MCF 10A (cell line): ENCODE measurements at regions not wholly inside any gene's neighbourhood (a gene's known extent, or its start where the extent isn't known, plus 50 kb on each side); places are given as distances from the start of the nearest gene placed in this dataset.

Source experiments
- BruUV-seq: library from RNA; stranded (reverse); fragments of 400-500 nt; replicated peaks from 2 replicates; lab custom pipeline; 2021; lab: Mats Ljungman, UMichigan
- CTCF ChIA-PET: fragments of 300-600 bp; sonication (Branson Sonifier 250); formaldehyde crosslinking; extraction: SDS; loops from one replicate; lab custom pipeline; 2021; ENCODE audit warnings: antibody characterized with exemption, inconsistent platforms; lab: Yijun Ruan, JAX
- POLR2A ChIA-PET: fragments of 300-600, 350-650 bp; sonication (Branson Sonifier 250); formaldehyde crosslinking; extraction: SDS; loops from one replicate; lab custom pipeline; 2020; ENCODE audit warnings: antibody characterized with exemption, inconsistent platforms; lab: Yijun Ruan, JAX
- DNase-seq: peaks from one replicate; pipeline ENCODE4 v3.0.0-alpha.2; 2018; ENCODE audit not compliant: unreplicated experiment
- H3K27ac Mint-ChIP-seq: one replicate; pipeline ENCODE4 v1.8.0; 2022; ENCODE audit warnings: mild to moderate bottlenecking, low read depth, mixed read lengths; ENCODE audit not compliant: unreplicated experiment
- H3K27me3 Mint-ChIP-seq: one replicate; pipeline ENCODE4 v1.8.0; 2022; ENCODE audit warnings: mixed read lengths; ENCODE audit not compliant: insufficient read depth, unreplicated experiment
- H3K36me3 Mint-ChIP-seq: one replicate; pipeline ENCODE4 v1.8.0; 2022; ENCODE audit warnings: mild to moderate bottlenecking, moderate library complexity, mixed read lengths; ENCODE audit not compliant: insufficient read depth, unreplicated experiment
- H3K4me1 Mint-ChIP-seq: one replicate; pipeline ENCODE4 v1.8.0; 2022; ENCODE audit warnings: mixed read lengths; ENCODE audit not compliant: insufficient read depth, unreplicated experiment
- H3K4me3 Mint-ChIP-seq: one replicate; pipeline ENCODE4 v1.8.0; 2022; ENCODE audit warnings: mild to moderate bottlenecking, moderate library complexity, mixed read lengths; ENCODE audit not compliant: unreplicated experiment
- H3K9me3 Mint-ChIP-seq: one replicate; pipeline ENCODE4 v1.8.0; 2022; ENCODE audit warnings: mixed read lengths; ENCODE audit not compliant: unreplicated experiment
- intact Hi-C: fragments of 100-400 bp; cut with micrococcal nuclease; formaldehyde crosslinking; loops from 2 replicates; pipeline ENCODE4 v1.14.1; 2022
- TF ChIP-seq, protein P1 (sequence below): fragments of 200-600 bp; IDR thresholded peaks from one replicate; pipeline ENCODE4 v1.8.0; 2022; ENCODE audit warnings: antibody characterized with exemption, mild to moderate bottlenecking; ENCODE audit not compliant: unreplicated experiment

- intact Hi-C loops, result no loop called here
- H3K4me3 Mint-ChIP-seq, result no peak overlapping the region
These were observed 235.2 kb upstream of the AMIGO2 start for GRCh38 chr12:47314996-47315395.

DNA sequence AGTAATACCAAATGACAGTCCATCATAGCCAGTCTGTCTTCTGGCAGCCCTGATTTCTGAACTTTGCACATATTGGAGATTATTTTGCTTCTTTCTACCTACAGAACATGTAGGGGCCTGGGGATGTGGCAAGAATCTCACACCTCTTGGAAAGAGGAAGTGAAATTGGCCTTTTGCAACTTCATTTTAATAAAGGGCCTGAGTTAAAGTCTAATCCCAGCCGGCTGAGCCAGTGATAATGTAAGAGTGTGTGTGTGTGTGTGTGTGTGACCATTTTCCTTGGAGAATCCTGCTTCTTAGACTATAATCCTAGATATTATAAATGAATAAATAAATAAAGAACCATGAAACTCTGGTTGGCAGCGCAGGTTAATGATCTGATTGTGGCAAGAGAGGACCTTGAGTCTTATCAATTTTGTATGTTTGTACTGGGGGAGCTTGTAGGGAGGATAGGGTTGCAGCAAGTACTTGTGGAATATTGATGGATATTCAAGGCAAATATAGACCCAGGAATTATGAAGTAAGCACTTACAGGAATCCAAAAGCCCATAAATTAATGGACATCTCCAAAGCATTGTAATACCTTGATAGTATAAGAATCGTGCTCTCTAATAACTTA is 233.2 kb upstream of the AMIGO2 start:
- ChIA-PET POLR2A (interaction anchor here (0.6 kb wide), 1 partner anchor 328 kb away, joined by 3 read pairs; no protein-coding TSS in a partner anchor), CTCF (interaction anchor here (0.6 to 1.1 kb wide), 4 partner anchors 77 to 291 kb away, joined by 3 read pairs; no protein-coding TSS in a partner anchor)
- no peak for DNase-seq
- intact Hi-C loops, result no loop called here
- no peak overlapping the region for H3K4me3 Mint-ChIP-seq
- H3K27ac Mint-ChIP-seq, result no peak overlapping the region
- H3K27me3 Mint-ChIP-seq, result no peaks in the 10 kb centered on the region
- TF ChIP-seq, protein P1, sequence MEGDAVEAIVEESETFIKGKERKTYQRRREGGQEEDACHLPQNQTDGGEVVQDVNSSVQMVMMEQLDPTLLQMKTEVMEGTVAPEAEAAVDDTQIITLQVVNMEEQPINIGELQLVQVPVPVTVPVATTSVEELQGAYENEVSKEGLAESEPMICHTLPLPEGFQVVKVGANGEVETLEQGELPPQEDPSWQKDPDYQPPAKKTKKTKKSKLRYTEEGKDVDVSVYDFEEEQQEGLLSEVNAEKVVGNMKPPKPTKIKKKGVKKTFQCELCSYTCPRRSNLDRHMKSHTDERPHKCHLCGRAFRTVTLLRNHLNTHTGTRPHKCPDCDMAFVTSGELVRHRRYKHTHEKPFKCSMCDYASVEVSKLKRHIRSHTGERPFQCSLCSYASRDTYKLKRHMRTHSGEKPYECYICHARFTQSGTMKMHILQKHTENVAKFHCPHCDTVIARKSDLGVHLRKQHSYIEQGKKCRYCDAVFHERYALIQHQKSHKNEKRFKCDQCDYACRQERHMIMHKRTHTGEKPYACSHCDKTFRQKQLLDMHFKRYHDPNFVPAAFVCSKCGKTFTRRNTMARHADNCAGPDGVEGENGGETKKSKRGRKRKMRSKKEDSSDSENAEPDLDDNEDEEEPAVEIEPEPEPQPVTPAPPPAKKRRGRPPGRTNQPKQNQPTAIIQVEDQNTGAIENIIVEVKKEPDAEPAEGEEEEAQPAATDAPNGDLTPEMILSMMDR, result no peak
- BruUV-seq, result no TSS peak
- no peaks in the 10 kb centered on the region for H3K36me3 Mint-ChIP-seq
- peaks cover under 1% of the 10 kb centered on the region for H3K4me1 Mint-ChIP-seq
- no peaks in the 10 kb centered on the region for H3K9me3 Mint-ChIP-seq

More at GRCh38 chr12:47314996-47315395, 235.2 kb upstream of the AMIGO2 start:
- DNase-seq, result no peak
- no peaks in the 10 kb centered on the region for H3K36me3 Mint-ChIP-seq
- CTCF ChIA-PET, result no interaction called here
- no peaks in the 10 kb centered on the region for H3K27me3 Mint-ChIP-seq
- TF ChIP-seq, protein P1, result no peak
- POLR2A ChIA-PET, result no interaction called here
- no peaks in the 10 kb centered on the region for H3K9me3 Mint-ChIP-seq
- no peaks in the 10 kb centered on the region for H3K4me1 Mint-ChIP-seq
- no TSS peak for BruUV-seq
- no peak overlapping the region for H3K27ac Mint-ChIP-seq

DNA sequence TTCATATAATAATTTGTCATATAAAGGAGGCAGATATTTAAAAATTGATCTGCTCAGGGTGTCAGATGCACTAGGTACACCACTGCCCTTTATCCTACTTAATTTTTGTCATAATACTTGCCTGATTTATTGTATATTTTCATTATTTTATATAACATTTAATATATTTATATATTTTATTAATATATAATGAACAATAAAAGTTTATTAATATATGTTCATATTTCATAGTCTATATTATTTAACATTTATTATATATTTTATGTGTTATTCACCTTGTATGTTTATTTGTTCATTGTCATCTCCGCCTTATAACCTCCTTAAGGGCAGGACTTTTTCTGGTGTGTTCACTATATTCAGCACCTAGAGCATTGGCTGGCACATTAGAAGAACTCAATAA is 232.4 kb upstream of the AMIGO2 start:
- Mint-ChIP-seq H3K9me3 (no peaks in the 10 kb centered on the region), H3K4me1 (peaks cover 5% of the 10 kb centered on the region), H3K4me3 (no peak overlapping the region), H3K27ac (no peak overlapping the region), H3K27me3 (no peaks in the 10 kb centered on the region), H3K36me3 (no peaks in the 10 kb centered on the region)
- TF ChIP-seq, protein P1, result no peak
- no peak for DNase-seq
- ChIA-PET POLR2A (no interaction called here), CTCF (interaction anchor here (0.7 to 2.6 kb wide), 3 partner anchors 216 to 291 kb away, joined by 3 to 12 read pairs (median 3); no protein-coding TSS in a partner anchor)
- no TSS peak for BruUV-seq
- intact Hi-C loops, result no loop called here

- no peak overlapping the region for H3K27ac Mint-ChIP-seq
- H3K27me3 Mint-ChIP-seq, result no peaks in the 10 kb centered on the region
- no peaks in the 10 kb centered on the region for H3K9me3 Mint-ChIP-seq
- no peak overlapping the region for H3K4me3 Mint-ChIP-seq
- BruUV-seq, result no TSS peak
- CTCF ChIA-PET, result interaction anchor here (0.6 to 2.6 kb wide), 3 partner anchors 62 to 279 kb away, joined by 3 to 12 read pairs (median 7); no protein-coding TSS in a partner anchor
- H3K4me1 Mint-ChIP-seq, result peaks cover 5% of the 10 kb centered on the region
- no peaks in the 10 kb centered on the region for H3K36me3 Mint-ChIP-seq
- intact Hi-C loops, result no loop called here
- TF ChIP-seq, protein P1, result no peak
- POLR2A ChIA-PET, result interaction anchor here (1.0 kb wide), 1 partner anchor 38 kb away, joined by 3 read pairs; no protein-coding TSS in a partner anchor
- DNase-seq, result no peak
These were observed 231.8 kb upstream of the AMIGO2 start for GRCh38 chr12:47311568-47311967.
